NCI-H774 (cell line): ENCODE measurements at regions not wholly inside any gene's neighbourhood (a gene's known extent, or its start where the extent isn't known, plus 50 kb on each side); places are given as distances from the start of the nearest gene placed in this dataset.

ENCODE experiments used
- DNase-seq: peaks from one replicate; lab custom pipeline; 2025; lab: John Stamatoyannopoulos, UW

- no peak for DNase-seq
These were observed 131.3 kb upstream of the MGAT5 start for GRCh38 chr2:134122610-134123009.

- DNase-seq: no peak
These were observed 130.5 kb upstream of the MGAT5 start for GRCh38 chr2:134123332-134123731.

DNA sequence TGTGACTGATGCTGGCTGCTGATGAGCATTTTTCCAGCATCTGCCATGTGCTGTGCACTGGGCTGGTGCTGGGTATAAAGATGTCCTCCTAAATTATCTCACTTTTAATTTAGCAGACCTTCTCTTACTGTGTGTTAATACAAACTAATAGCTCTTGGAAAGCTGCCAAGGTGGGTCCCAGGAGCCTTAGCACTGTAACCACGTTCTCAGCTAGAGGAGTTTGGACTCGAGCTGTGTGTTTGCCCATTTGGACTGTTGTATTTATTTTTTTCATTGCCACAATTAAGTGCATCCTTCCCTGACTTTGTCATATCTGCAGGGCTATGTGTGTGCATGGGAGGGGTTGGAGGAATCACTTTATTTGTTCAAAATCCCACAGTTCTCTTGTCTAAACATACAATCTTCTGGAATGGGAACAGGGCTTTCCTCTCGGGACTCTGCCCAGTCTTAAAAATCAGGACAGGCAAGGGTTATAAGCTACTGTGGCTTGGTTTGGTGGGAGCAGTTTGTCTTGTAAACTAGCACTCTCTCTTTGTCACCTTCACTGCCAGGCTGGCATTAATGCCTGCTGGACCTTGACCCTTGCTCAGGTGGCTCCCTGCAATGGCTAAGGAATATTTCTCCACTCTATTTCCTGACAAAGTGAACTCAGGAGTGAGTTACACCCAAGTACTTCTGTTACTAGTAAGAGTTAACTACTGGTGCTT, 129.7 kb upstream of the MGAT5 start:
- no peak for DNase-seq

DNA sequence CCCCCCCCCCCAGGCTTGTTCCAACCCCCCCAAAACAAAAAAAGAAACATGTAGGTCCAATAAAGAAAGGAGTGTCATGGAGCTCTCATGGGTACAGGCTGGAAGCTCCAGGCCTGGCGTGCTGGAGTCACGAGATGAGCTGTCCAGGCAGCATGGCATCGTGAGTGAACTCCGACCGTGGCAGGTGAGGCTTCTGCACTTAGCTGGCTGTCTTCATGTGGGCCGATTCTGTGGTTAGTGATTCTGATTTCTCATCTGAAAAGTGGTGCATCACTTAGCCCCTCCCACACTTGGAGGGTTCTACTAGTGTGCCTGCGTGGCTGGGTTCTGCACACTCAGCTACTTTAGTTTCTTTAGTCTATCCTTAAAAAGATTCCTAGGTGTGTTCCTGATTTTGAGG, 126.4 kb upstream of the MGAT5 start:
- DNase-seq: no peak

DNA sequence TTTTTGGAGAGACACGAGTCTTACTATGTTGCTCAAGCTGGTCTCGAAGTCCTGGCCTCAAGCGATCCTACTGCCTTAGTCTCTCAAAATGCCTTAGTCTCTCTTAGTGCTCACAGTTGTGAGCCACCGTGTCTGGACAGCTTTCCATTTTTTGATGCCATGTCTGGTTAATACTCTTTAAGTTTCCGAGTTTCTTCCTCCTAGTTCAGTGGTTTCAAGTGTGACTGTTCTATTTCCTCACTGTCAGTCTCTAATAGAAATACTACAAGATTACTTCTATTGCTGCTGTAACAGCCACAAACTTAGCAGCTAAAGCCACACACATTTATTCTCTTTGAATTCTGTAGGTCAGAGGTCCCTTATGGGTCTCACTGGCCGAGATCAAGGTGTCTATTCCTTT, 125.1 kb upstream of the MGAT5 start:
- DNase-seq: no peak

DNA sequence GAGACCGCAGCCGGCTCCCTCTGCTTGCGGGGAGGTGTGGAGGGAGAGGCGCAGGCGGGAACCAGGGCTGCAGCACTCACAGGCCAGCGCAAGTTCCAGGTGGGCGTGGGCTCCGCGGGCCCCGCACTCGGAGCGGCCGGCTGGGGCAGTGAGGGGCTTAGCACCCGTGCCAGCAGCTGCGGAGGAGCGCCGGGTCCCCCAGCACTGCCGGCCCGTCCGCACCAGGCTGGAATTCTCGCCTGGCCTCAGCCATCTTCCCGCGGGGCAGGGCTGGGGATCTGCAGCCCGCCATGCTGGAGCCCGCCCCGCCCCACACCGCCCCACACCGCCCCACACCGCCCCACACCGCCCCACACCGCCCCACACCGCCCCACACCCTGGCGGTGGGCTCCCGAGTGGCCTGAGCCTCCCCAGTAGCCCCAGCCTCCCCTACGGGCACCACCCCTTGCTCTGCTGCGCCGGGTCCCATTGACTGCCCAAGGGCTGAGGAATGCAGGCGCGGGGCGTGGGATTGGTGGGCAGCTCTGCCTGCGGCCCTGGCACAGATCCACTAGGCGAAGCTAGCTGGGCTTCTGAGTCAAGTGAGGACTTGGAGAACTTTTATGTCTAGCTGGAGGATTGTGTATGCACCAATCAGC, 123.9 kb upstream of the MGAT5 start:
- DNase-seq: no peak

- no peak for DNase-seq
These were observed 122.0 kb upstream of the MGAT5 start for GRCh38 chr2:134131681-134132489.

- no peak for DNase-seq
These were observed 121.4 kb upstream of the MGAT5 start for GRCh38 chr2:134132490-134132857.

DNA sequence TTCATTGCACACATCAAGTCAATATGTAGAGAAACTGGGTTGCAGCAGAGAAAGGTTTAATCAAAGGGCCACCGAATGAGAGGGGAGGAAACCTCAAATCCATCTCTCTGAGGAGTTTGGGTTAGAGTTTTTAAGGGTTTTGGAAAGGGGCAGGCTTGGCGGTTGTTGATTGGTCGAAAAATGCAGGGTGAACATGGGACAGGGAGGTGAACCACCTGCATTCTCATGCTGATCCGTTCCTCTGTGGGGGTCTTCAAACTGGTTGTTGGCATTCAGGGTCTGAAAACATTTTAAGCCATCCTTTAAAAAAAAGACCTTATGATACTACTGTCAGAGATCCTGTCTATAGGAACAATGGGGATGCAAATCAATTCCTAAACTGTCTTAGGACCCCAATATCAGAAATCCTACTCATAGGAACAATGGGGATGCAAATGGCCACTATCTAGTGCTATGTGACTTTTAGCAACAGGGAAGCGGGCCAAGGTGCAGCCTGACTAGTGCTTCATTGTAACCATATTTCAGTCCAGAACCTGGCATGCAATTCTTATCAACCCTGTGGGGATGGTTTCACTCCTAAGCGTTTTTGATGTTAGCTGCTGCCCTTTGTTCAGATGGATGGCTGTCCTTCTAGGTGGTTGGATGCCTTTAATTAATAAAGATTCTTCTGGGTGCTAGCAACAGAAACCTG, 120.1 kb upstream of the MGAT5 start:
- no peak for DNase-seq

GRCh38 chr2:134134313-134134706, 119.6 kb upstream of the MGAT5 start:
- DNase-seq: no peak

DNA sequence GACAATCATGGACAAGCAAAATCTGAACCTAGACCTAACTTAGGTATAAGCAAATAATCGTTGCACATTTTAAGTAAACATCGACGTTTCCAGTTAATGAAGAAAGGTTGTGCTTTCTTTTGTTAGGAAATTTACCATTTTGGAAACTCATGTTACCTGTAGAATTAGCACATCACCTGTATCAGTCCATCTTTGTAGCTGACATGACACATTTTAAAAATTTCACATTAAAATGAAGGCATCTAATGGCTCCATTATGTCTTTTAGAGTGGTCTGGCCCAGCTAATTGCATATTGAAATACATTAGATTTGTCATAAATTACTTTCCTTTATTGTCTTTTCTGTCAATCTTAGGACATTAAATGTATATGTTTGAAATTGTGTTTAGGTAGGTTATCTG, 119.0 kb upstream of the MGAT5 start:
- no peak for DNase-seq

- no peak for DNase-seq
These were observed 118.1 kb upstream of the MGAT5 start for GRCh38 chr2:134135793-134136192.

- no peak for DNase-seq
These were observed 117.1 kb upstream of the MGAT5 start for GRCh38 chr2:134136731-134137130.

- DNase-seq: no peak
These were observed 116.7 kb upstream of the MGAT5 start for GRCh38 chr2:134137182-134137611.

DNA sequence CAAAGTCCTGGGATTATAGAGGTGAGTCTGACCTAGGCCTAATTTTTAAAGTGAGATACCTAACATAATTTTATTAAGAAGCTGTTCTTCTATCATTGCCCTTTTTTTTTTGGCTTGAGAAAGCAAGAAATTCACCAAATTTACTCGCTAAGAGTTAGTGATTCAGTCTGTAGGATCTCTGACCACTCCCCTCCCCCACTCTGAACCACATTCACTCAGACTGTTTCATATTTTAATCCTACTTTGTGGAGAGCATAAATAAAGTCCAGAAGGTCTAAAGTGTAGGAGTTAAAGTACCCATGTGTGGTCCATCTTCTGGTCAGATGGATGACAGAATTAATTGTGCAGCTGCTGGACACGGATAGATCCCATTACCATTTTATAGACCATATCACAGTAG, 115.8 kb upstream of the MGAT5 start:
- DNase-seq: no peak

GRCh38 chr2:134139611-134140010, 114.3 kb upstream of the MGAT5 start:
- DNase-seq: no peak

- peak; percentile 4 for DNase-seq
These were observed 113.6 kb upstream of the MGAT5 start for GRCh38 chr2:134140251-134140661.

- no peak for DNase-seq
These were observed 112.1 kb upstream of the MGAT5 start for GRCh38 chr2:134141598-134142340.

DNA sequence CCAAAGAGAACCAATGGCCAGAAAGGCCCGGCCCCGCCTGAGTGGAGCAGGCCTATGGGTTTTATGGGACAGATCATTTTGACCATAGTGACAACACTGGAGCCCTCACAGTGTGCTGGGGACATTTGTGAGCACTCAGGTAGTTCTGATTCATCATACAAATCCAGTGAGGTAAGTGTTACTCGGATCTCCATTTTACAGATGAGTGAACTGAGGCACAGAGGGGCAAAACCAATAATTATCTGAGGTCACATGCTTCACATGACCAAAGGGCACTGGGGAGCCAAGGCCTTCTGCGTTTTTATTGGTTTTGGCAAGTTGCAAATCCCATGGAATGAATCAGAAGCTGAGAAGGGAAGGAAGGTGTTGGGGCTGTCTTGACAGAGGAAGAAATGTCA, 111.5 kb upstream of the MGAT5 start:
- DNase-seq: no peak

DNA sequence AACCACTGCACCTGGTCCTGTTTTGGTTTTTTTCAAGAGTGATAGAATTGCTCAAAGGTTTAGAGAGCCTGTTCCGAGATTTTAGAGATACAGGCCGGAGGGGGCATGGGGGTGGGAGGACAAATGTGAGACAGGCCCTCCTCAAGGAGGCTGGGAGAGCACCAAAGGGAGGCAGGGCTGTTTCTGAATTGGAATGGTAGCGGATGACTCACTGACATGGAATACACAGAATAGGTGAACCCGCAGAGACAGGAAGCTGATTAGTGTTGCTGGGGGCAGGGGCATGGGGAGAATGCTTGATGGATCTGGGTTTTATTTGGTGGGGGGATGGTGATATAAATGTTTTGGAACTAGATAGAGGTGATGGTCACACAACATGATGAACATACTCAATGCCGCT, 111.0 kb upstream of the MGAT5 start:
- DNase-seq: no peak

DNA sequence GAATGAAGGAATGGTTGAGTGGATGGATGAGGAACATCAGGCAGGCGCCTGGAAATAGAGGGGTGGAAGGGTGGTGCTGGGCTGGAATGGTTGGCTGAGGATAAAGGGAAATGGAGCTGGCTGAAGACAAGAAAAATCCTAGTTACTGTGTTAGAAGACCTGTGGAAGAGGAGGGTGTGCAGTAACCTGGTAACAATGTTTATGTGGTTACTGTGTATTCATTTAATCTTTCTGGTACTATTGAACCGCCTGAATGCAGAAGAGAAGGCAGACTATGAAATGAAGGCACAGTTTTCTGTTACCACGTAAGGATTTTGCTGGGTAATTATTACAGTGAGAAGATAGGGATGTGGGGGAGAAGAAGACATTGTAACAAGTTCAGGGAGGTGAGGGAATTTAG, 110.3 kb upstream of the MGAT5 start:
- no peak for DNase-seq

- no peak for DNase-seq
These were observed 109.7 kb upstream of the MGAT5 start for GRCh38 chr2:134144081-134144596.
